ENCODE measurements at regions not wholly inside any gene's neighbourhood (a gene's known extent, or its start where the extent isn't known, plus 50 kb on each side); places are given as distances from the start of the nearest gene placed in this dataset.
A peak's percentile ranks its signal among the peaks of the same experiment; 100 is the strongest.
"Not testable (repeated sequence)": the region's sequence is repeated elsewhere in the genome, so short reads cannot be mapped to it uniquely, and the experiment has no call there.

DNA sequence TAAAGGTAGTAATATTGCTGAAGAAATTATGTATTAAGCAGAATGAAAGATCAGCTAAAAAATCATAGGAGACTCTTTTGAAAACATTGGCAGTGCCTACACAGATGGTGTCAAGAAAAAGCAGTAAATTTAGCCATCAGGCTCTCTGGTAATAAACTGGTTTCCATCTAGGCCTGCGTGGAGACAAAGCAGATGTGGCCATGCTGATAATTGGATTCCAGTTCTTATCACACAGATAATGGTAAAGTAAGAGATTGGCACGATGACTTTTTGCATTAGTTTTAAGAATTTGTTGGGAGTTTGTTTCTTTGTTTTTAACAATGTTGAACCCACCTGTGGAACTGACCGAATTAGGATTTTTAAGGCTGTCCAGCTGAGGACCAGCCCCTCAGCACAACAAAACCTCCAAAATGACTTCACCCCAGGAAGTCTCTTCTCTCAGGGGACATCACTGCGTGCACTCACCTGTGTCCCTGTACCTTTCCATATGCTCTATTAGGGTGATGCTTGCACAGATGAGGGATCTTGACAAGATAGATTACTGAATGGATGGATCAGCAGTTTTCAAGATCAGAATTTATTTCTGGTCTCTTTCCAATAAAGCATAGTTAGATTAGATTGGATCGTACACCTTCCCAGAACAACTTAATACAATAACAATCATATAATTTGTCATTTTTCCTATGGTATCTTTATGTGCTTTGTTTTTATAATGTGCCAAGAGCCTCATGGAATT lies 69.1 kb upstream of the DNAJC10 start:
- no peak for DNase-seq

DNA sequence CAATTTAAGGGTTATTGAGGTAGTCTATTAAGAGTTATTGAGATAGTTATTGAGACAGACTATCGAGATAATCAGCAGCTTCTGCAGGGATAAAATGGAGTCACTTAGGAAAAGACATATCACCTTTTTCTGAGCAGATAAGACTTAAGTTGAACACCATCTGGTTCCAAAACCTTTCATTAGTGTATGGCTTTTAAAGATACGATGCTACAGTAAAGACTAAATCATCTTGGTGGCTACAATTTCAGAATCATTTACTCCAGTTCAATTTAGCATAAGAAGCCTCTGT lies 68.6 kb upstream of the DNAJC10 start:
- DNase-seq = no peak

DNA sequence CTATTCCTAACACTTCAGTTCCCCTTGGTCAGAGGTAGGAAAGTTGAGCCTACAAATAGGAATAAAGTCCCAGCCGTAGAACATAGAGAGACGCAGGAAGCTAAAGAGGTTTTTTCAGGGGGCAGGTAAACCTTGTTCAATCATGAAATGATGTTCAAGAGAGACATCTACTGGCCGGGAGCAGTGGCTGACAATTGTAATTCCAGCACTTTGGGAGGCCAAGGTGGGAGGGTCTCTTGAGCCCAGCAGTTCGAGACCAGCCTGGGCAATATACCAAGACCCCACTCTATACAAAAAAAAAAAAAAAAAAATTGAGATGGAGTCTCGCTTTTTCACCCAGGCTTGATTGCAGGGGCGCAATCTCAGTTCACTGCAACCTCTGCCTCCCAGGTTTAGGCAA lies 66.7 kb upstream of the DNAJC10 start:
- peak; percentile 49 for DNase-seq

DNA sequence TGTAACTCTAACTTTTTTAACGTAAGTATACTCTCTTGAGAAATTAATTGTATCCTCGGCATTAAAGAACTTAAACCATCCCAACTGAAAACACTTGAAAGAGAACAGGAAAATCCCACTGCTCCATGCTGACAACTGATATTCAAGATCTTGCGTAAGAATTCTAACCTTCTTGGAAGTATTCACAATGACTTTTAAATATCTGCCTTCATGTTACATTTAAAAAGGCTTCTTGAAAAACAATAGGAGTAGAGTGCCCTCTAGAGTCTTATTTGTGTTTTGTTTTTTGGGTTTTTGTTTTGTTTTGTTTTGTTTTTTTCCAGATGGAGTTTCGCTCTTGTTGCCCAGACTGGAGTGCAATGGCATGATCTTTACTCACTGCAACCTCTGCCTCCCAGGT lies 65.4 kb upstream of the DNAJC10 start:
- DNase-seq = peak; percentile 13

DNA sequence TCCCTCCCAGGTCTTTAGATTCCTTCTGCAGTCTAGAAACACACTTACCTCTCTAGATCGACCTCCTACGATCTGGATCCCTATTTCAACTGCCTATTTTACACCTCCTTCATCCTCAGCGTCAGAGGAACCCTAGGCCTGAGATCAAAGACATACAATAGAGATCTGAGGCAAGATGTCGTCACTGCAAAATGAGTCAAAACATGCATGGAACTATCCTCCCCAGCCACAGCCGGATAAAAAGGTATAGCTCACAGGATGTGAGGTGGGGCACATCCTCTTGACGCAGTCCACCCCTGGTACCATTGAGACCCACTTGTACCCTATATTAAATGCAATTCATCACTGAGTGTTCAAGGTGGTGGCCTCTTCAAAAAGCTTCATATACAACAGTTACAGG lies 63.7 kb upstream of the DNAJC10 start:
- DNase-seq = no peak

DNA sequence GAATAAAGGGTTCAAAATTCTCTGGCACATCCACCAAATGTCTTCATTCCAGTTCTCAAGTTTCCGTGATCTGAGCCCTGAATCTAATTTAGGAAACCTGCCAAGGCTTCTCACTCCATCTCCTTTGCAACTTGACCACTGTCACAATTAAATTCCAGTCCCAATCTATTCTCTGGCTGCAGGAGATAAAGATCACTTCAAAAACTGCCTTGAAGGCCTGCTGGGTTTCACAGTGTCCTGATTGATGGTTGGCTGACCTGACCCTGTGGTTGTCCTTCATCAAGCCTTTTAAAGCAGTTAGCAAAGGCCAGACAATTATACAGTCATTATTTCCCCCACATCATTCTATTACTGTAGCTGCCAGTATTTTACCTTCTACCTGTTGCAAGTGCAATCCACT lies 60.3 kb upstream of the DNAJC10 start:
- DNase-seq = no peak

DNA sequence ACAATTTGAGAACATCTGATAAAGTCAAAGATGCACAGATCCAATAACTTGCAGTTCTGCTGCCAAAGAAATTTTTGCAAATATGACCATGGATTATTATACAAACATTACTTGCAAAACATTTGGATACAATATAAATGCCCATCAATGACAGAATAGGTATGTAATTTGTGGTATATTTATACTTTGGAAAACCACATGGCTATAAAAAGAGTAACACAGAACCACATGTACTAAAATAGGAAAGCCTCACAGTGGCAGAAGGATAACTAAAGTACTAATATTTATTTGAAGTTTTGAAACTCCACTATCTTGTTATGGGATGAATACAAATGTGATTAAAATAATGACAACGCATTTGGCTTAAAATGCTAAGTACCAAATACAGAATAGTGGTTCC lies 51.8 kb upstream of the DNAJC10 start:
- no peak for DNase-seq

DNA sequence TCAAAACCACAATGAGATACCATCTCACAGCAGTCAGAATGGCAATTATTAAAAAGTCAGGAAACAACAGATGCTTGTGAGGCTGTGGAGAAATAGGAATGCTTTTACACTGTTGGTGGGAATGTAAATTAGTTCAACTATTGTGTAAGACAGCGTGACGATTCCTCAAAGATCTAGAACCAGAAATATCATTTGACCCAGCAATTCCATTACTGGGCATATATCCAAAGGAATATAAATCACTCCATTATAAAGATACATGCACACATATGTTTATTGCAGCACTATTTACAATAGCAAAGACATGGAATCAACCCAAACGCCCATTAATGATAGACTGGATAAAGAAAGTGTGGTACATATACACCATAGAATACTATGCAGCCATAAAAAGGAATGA lies 50.6 kb upstream of the DNAJC10 start:
- DNase-seq = not testable (repeated sequence)

Data from NCI-H1092 treated with DMSO at 0.1 percent for 48 hours (cell line).